ENCODE measurements at regions not wholly inside any gene's neighbourhood (a gene's known extent, or its start where the extent isn't known, plus 50 kb on each side); places are given as distances from the start of the nearest gene placed in this dataset.

DNA sequence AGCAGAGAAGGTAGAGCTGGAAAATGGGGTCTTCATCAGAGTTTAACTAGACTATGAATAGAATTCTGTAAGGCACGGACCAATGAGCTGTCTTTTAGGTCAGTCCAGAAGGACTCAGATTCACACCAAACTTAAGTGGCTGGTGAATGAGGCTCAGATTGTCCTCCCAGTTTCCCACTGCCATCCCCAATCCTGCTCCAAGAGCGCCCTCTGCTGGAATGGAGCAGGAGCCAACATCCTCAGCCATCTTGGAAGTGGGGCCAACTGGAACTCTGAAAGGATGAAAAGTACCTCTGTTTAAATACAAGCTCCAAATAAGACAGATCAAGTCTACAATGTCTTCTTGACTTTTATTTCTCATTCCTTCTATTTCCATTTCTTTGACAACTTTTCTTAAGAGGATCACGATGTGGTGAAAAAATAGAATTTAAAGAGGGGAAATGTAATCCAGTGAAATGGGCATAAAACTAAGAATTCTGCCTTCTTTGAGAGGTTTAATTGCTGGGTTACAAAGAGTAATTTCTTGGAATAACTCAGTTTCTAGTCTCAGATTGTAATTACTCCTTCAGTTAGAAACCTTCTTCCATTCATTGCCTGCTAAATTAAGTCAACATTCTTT lies 217.1 kb upstream of the TPRG1 start (continued):
- TF ChIP-seq, protein P1, sequence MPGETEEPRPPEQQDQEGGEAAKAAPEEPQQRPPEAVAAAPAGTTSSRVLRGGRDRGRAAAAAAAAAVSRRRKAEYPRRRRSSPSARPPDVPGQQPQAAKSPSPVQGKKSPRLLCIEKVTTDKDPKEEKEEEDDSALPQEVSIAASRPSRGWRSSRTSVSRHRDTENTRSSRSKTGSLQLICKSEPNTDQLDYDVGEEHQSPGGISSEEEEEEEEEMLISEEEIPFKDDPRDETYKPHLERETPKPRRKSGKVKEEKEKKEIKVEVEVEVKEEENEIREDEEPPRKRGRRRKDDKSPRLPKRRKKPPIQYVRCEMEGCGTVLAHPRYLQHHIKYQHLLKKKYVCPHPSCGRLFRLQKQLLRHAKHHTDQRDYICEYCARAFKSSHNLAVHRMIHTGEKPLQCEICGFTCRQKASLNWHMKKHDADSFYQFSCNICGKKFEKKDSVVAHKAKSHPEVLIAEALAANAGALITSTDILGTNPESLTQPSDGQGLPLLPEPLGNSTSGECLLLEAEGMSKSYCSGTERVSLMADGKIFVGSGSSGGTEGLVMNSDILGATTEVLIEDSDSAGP (CRISPR knock-in tag; IDR thresholded peaks at IDR 0.05; ENCODE audit: borderline replicate concordance), result no peak
- TF ChIP-seq ZNF691 (CRISPR knock-in tag; IDR thresholded peaks at IDR 0.05; ENCODE audit: borderline replicate concordance, low read depth) (no peak), MYC (CRISPR knock-in tag; IDR thresholded peaks at IDR 0.05; ENCODE audit: borderline replicate concordance) (no peak), POLR2AphosphoS2 (IDR thresholded peaks at IDR 0.05; ENCODE audit: low read depth, low read length) (no peak), GFI1 (CRISPR knock-in tag; IDR thresholded peaks at IDR 0.05; ENCODE audit: borderline replicate concordance) (no peak), DR1 (CRISPR knock-in tag; IDR thresholded peaks at IDR 0.05) (no peak), ZNF879 (CRISPR knock-in tag; IDR thresholded peaks at IDR 0.05) (no peak), RFX3 (CRISPR knock-in tag; IDR thresholded peaks at IDR 0.05) (no peak), SALL1 (CRISPR knock-in tag; IDR thresholded peaks at IDR 0.05) (peak; percentile 74), FOXA3 (CRISPR knock-in tag; IDR thresholded peaks at IDR 0.05) (peak; percentile 36; the same call in 1 of the 2 replicates), ZBTB40 (IDR thresholded peaks at IDR 0.05) (no peak), ZBTB40 (CRISPR knock-in tag; IDR thresholded peaks at IDR 0.05) (no peak), ZNF207 (IDR thresholded peaks at IDR 0.05; ENCODE audit: borderline replicate concordance) (no peak)
- TF ChIP-seq, protein P2, sequence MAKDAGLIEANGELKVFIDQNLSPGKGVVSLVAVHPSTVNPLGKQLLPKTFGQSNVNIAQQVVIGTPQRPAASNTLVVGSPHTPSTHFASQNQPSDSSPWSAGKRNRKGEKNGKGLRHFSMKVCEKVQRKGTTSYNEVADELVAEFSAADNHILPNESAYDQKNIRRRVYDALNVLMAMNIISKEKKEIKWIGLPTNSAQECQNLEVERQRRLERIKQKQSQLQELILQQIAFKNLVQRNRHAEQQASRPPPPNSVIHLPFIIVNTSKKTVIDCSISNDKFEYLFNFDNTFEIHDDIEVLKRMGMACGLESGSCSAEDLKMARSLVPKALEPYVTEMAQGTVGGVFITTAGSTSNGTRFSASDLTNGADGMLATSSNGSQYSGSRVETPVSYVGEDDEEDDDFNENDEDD (CRISPR knock-in tag; IDR thresholded peaks at IDR 0.05; ENCODE audit: borderline replicate concordance), result no peak
- TF ChIP-seq, protein P3, sequence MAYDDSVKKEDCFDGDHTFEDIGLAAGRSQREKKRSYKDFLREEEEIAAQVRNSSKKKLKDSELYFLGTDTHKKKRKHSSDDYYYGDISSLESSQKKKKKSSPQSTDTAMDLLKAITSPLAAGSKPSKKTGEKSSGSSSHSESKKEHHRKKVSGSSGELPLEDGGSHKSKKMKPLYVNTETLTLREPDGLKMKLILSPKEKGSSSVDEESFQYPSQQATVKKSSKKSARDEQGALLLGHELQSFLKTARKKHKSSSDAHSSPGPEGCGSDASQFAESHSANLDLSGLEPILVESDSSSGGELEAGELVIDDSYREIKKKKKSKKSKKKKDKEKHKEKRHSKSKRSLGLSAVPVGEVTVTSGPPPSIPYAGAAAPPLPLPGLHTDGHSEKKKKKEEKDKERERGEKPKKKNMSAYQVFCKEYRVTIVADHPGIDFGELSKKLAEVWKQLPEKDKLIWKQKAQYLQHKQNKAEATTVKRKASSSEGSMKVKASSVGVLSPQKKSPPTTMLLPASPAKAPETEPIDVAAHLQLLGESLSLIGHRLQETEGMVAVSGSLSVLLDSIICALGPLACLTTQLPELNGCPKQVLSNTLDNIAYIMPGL (CRISPR knock-in tag; IDR thresholded peaks at IDR 0.05; ENCODE audit: borderline replicate concordance in 1 of 2, low read depth in 1 of 2), result 0 out of 4 replicates have a peak, but pooled peaks of 1 of the 2 experiments have one; percentile 58
